ENCODE measurements at regions not wholly inside any gene's neighbourhood (a gene's known extent, or its start where the extent isn't known, plus 50 kb on each side); places are given as distances from the start of the nearest gene placed in this dataset.

DNA sequence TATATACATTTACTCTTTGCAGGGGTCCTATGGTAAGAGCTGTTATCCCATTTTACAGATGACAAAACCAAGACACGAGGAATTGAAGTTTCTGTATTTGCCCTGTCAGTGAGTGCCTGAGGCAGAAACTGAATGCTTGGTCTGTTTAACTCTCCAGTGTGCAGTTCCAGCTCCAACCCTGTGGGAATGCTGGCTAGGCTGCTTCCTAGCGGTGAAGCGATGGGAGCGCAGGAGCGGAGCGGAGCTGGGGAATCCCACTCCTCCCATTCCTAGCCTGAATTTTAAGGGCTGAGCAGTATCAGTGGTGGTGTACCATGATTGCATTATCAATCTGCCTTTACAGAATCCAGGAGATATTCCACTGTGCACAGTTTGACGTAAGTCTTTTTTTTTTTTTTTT, 202.3 kb downstream of the LRRC70 start:
- H3K27me3 ChIP-seq (replicated peaks; ENCODE audit: insufficient read depth, low read length): no peaks in the 10 kb centered on the region
- H3F3A ChIP-seq (ENCODE audit: insufficient read depth, low read length): peaks cover 17% of the 10 kb centered on the region
- H3K4me2 ChIP-seq (ENCODE audit: low read depth, low read length): no peak overlapping the region
- H3K9ac ChIP-seq (ENCODE audit: low read length): no peak overlapping the region
- H3K4me1 ChIP-seq (ENCODE audit: low read length): peaks cover 31% of the 10 kb centered on the region
- H3K9me2 ChIP-seq (replicated peaks; ENCODE audit: insufficient read depth, low read length): no peaks in the 10 kb centered on the region
- TF ChIP-seq EZH2phosphoT487 (IDR thresholded peaks at IDR 0.05; ENCODE audit: low read length) (no peak), EZH2 (optimal IDR thresholded peaks at IDR 0.05; ENCODE audit: low read depth, low read length) (no peak)
- TF ChIP-seq, protein P1, sequence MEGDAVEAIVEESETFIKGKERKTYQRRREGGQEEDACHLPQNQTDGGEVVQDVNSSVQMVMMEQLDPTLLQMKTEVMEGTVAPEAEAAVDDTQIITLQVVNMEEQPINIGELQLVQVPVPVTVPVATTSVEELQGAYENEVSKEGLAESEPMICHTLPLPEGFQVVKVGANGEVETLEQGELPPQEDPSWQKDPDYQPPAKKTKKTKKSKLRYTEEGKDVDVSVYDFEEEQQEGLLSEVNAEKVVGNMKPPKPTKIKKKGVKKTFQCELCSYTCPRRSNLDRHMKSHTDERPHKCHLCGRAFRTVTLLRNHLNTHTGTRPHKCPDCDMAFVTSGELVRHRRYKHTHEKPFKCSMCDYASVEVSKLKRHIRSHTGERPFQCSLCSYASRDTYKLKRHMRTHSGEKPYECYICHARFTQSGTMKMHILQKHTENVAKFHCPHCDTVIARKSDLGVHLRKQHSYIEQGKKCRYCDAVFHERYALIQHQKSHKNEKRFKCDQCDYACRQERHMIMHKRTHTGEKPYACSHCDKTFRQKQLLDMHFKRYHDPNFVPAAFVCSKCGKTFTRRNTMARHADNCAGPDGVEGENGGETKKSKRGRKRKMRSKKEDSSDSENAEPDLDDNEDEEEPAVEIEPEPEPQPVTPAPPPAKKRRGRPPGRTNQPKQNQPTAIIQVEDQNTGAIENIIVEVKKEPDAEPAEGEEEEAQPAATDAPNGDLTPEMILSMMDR (IDR thresholded peaks at IDR 0.05; ENCODE audit: low read length): no peak
- H3K27ac ChIP-seq (ENCODE audit: low read length): no peak overlapping the region
- H2AFZ ChIP-seq (ENCODE audit: low read length): no peak overlapping the region
- no peaks in the 10 kb centered on the region for H3K79me2 ChIP-seq (ENCODE audit: low read length)
- H3K36me3 ChIP-seq (replicated peaks; ENCODE audit: insufficient read depth, low read length): no peaks in the 10 kb centered on the region
- DNase-seq: no peak
- no peaks in the 10 kb centered on the region for H4K20me1 ChIP-seq (ENCODE audit: insufficient read depth, low read length)
- H3K9me3 ChIP-seq (replicated peaks; ENCODE audit: insufficient read depth, low read length): no peaks in the 10 kb centered on the region
- no peak overlapping the region for H3K4me3 ChIP-seq (ENCODE audit: low read length)

DNA sequence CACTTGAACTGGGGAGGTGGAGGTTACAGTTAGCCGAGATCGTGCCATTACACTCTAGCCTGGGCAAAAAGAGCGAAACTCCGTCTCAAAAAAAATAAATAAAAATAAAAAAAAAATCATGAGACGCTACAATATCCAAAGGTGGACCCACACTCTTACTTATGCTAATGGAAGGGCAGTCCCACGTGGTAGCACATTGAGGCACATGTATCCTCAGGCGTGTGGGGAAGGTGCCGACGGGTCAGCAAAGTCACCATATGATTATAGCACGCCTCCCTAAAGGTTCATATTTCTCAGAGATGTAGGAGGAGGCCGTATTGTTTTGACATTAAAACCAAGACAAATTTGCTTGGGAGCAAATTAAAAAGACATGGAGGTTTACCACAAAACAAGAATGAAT, 201.6 kb downstream of the LRRC70 start:
- peaks cover 31% of the 10 kb centered on the region for H3K4me1 ChIP-seq (ENCODE audit: low read length)
- H3K27ac ChIP-seq (ENCODE audit: low read length): no peak overlapping the region
- no peaks in the 10 kb centered on the region for H3K9me3 ChIP-seq (replicated peaks; ENCODE audit: insufficient read depth, low read length)
- H3K4me3 ChIP-seq (ENCODE audit: low read length): no peak overlapping the region
- peaks cover 17% of the 10 kb centered on the region for H3F3A ChIP-seq (ENCODE audit: insufficient read depth, low read length)
- H4K20me1 ChIP-seq (ENCODE audit: insufficient read depth, low read length): no peaks in the 10 kb centered on the region
- H3K4me2 ChIP-seq (ENCODE audit: low read depth, low read length): no peak overlapping the region
- no peaks in the 10 kb centered on the region for H3K9me2 ChIP-seq (replicated peaks; ENCODE audit: insufficient read depth, low read length)
- no peaks in the 10 kb centered on the region for H3K36me3 ChIP-seq (replicated peaks; ENCODE audit: insufficient read depth, low read length)
- H3K9ac ChIP-seq (ENCODE audit: low read length): no peak overlapping the region
- no peaks in the 10 kb centered on the region for H3K79me2 ChIP-seq (ENCODE audit: low read length)
- no peaks in the 10 kb centered on the region for H3K27me3 ChIP-seq (replicated peaks; ENCODE audit: insufficient read depth, low read length)
- no peak overlapping the region for H2AFZ ChIP-seq (ENCODE audit: low read length)
- no peak for TF ChIP-seq EZH2 (optimal IDR thresholded peaks at IDR 0.05; ENCODE audit: low read depth, low read length)
- TF ChIP-seq, protein P1 (IDR thresholded peaks at IDR 0.05; ENCODE audit: low read length): no peak
- no peak for TF ChIP-seq EZH2phosphoT487 (IDR thresholded peaks at IDR 0.05; ENCODE audit: low read length)
- DNase-seq: no peak

DNA sequence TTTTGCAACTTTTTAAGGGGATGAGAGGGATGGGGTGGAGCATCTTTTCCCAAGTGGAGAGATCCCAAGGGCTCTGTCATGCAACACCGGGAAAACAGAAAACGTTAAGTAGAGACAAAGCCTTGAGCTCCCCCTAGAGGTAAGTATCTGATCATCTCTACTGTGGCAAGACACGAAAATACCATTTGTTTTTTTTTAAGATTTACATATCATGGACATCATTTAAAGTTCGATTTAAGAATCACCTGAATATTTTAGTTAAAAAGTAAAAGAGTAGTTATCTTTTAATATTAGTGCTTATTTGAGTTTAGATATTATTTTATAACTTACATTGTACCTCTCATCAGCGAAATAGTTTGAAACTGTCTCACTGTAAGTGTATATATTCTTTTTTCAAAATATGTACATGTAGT, 200.4 kb downstream of the LRRC70 start:
- H3K9ac ChIP-seq (ENCODE audit: low read length): no peak overlapping the region
- no peaks in the 10 kb centered on the region for H3K27me3 ChIP-seq (replicated peaks; ENCODE audit: insufficient read depth, low read length)
- H3K4me1 ChIP-seq (ENCODE audit: low read length): peaks cover 31% of the 10 kb centered on the region
- H3K4me2 ChIP-seq (ENCODE audit: low read depth, low read length): peak overlapping the region; percentile 35; the same call in 1 of the 2 replicates
- H4K20me1 ChIP-seq (ENCODE audit: insufficient read depth, low read length): no peaks in the 10 kb centered on the region
- H3F3A ChIP-seq (ENCODE audit: insufficient read depth, low read length): peaks cover 17% of the 10 kb centered on the region
- peak; percentile 66 for DNase-seq
- no peaks in the 10 kb centered on the region for H3K79me2 ChIP-seq (ENCODE audit: low read length)
- TF ChIP-seq, protein P1 (IDR thresholded peaks at IDR 0.05; ENCODE audit: low read length): peak; percentile 74
- TF ChIP-seq EZH2 (optimal IDR thresholded peaks at IDR 0.05; ENCODE audit: low read depth, low read length): no peak
- TF ChIP-seq EZH2phosphoT487 (IDR thresholded peaks at IDR 0.05; ENCODE audit: low read length): no peak
- H3K27ac ChIP-seq (ENCODE audit: low read length): no peak overlapping the region
- H3K36me3 ChIP-seq (replicated peaks; ENCODE audit: insufficient read depth, low read length): no peaks in the 10 kb centered on the region
- no peak overlapping the region for H3K4me3 ChIP-seq (ENCODE audit: low read length)
- H3K9me3 ChIP-seq (replicated peaks; ENCODE audit: insufficient read depth, low read length): no peaks in the 10 kb centered on the region
- H2AFZ ChIP-seq (ENCODE audit: low read length): peak overlapping the region; percentile 40
- H3K9me2 ChIP-seq (replicated peaks; ENCODE audit: insufficient read depth, low read length): no peaks in the 10 kb centered on the region
